ENCODE measurements at regions not wholly inside any gene's neighbourhood (a gene's known extent, or its start where the extent isn't known, plus 50 kb on each side); places are given as distances from the start of the nearest gene placed in this dataset.

GRCh38 chr7:25863005-25863728 lies 288.8 kb upstream of the NFE2L3 start:
- H3K4me3 ChIP-seq (ENCODE audit: low read depth, low read length), result no peak overlapping the region
- DNase-seq (ENCODE audit: low read depth), result no peak
- TF ChIP-seq CTCF (IDR thresholded peaks at IDR 0.05; ENCODE audit: control insufficient read depth, extremely low read depth, insufficient read depth), result no peak

- TF ChIP-seq CTCF (IDR thresholded peaks at IDR 0.05; ENCODE audit: control insufficient read depth, extremely low read depth, insufficient read depth), result no peak
- DNase-seq (ENCODE audit: low read depth), result no peak
- no peak overlapping the region for H3K4me3 ChIP-seq (ENCODE audit: low read depth, low read length)
These were observed 288.3 kb upstream of the NFE2L3 start for GRCh38 chr7:25863729-25864110.

- no peak overlapping the region for H3K4me3 ChIP-seq (ENCODE audit: low read depth, low read length)
- DNase-seq (ENCODE audit: low read depth), result no peak
- TF ChIP-seq CTCF (IDR thresholded peaks at IDR 0.05; ENCODE audit: control insufficient read depth, extremely low read depth, insufficient read depth), result no peak
These were observed 287.5 kb upstream of the NFE2L3 start for GRCh38 chr7:25864511-25864910.

- H3K4me3 ChIP-seq (ENCODE audit: low read depth, low read length), result no peak overlapping the region
- no peak for TF ChIP-seq CTCF (IDR thresholded peaks at IDR 0.05; ENCODE audit: control insufficient read depth, extremely low read depth, insufficient read depth)
- DNase-seq (ENCODE audit: low read depth), result no peak
These were observed 286.9 kb upstream of the NFE2L3 start for GRCh38 chr7:25864943-25865751.

GRCh38 chr7:25868509-25868908 lies 283.5 kb upstream of the NFE2L3 start:
- no peak for TF ChIP-seq CTCF (IDR thresholded peaks at IDR 0.05; ENCODE audit: control insufficient read depth, extremely low read depth, insufficient read depth)
- no peak for DNase-seq (ENCODE audit: low read depth)
- H3K4me3 ChIP-seq (ENCODE audit: low read depth, low read length), result no peak overlapping the region

GRCh38 chr7:25870574-25870973 lies 281.4 kb upstream of the NFE2L3 start:
- H3K4me3 ChIP-seq (ENCODE audit: low read depth, low read length), result no peak overlapping the region
- no peak for TF ChIP-seq CTCF (IDR thresholded peaks at IDR 0.05; ENCODE audit: control insufficient read depth, extremely low read depth, insufficient read depth)
- DNase-seq (ENCODE audit: low read depth), result no peak

All from LNCaP clone FGC (cell line).